ENCODE measurements at regions not wholly inside any gene's neighbourhood (a gene's known extent, or its start where the extent isn't known, plus 50 kb on each side); places are given as distances from the start of the nearest gene placed in this dataset.

DNA sequence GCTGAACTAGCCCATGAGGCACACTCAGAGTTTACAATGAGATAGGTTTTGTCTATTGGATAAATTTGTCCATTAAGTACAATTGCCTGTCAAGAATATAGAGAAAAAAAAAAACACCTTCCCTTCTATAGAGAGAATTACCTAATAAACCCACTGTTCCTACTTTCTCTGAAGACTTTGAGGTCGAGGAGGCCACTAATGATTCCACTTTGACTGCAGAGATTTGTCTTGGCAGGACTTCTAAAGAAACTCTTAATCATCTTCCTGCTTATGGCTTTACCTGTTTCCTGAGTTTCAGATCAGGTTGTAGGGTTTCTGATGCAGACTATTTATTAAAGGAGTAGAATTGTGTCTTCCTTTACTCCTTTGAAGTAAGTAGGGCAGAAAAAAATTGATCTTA, 342.4 kb upstream of the KCNMB2 start (continued):
- TF ChIP-seq, protein P1, sequence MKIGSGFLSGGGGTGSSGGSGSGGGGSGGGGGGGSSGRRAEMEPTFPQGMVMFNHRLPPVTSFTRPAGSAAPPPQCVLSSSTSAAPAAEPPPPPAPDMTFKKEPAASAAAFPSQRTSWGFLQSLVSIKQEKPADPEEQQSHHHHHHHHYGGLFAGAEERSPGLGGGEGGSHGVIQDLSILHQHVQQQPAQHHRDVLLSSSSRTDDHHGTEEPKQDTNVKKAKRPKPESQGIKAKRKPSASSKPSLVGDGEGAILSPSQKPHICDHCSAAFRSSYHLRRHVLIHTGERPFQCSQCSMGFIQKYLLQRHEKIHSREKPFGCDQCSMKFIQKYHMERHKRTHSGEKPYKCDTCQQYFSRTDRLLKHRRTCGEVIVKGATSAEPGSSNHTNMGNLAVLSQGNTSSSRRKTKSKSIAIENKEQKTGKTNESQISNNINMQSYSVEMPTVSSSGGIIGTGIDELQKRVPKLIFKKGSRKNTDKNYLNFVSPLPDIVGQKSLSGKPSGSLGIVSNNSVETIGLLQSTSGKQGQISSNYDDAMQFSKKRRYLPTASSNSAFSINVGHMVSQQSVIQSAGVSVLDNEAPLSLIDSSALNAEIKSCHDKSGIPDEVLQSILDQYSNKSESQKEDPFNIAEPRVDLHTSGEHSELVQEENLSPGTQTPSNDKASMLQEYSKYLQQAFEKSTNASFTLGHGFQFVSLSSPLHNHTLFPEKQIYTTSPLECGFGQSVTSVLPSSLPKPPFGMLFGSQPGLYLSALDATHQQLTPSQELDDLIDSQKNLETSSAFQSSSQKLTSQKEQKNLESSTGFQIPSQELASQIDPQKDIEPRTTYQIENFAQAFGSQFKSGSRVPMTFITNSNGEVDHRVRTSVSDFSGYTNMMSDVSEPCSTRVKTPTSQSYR (CRISPR knock-in tag; IDR thresholded peaks at IDR 0.05; ENCODE audit: borderline replicate concordance) = no peak
- TF ChIP-seq ZSCAN31 (CRISPR knock-in tag; IDR thresholded peaks at IDR 0.05; ENCODE audit: low read depth) = no peak
- TF ChIP-seq, protein P2, sequence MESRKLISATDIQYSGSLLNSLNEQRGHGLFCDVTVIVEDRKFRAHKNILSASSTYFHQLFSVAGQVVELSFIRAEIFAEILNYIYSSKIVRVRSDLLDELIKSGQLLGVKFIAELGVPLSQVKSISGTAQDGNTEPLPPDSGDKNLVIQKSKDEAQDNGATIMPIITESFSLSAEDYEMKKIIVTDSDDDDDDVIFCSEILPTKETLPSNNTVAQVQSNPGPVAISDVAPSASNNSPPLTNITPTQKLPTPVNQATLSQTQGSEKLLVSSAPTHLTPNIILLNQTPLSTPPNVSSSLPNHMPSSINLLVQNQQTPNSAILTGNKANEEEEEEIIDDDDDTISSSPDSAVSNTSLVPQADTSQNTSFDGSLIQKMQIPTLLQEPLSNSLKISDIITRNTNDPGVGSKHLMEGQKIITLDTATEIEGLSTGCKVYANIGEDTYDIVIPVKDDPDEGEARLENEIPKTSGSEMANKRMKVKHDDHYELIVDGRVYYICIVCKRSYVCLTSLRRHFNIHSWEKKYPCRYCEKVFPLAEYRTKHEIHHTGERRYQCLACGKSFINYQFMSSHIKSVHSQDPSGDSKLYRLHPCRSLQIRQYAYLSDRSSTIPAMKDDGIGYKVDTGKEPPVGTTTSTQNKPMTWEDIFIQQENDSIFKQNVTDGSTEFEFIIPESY (CRISPR knock-in tag; IDR thresholded peaks at IDR 0.05) = no peak
- no peak for TF ChIP-seq ZNF256 (CRISPR knock-in tag; conservative IDR thresholded peaks at IDR 0.05)
- no peak for TF ChIP-seq TCF7 (IDR thresholded peaks at IDR 0.05; ENCODE audit: low read depth)
- TF ChIP-seq ZNF670 (CRISPR knock-in tag; IDR thresholded peaks at IDR 0.05; ENCODE audit: borderline replicate concordance) = no peak

DNA sequence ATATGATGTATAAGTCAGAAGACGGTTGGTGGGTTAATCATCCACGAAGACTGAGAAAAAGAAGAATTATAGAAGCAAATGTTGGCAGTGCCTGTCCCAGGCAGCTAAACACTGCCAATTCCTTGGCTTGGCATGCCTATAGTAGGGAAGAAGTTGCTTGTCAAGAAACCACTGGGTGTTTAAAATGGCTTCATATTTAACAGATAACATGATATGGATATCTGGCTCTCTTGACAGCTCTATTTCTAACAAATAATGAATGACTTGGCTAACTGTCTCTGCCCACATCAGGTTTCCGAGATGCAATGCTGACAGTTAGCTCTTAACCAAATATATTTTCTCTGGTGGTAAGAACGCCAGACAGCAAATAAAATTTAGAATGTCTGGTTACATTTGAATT, 341.7 kb upstream of the KCNMB2 start:
- H2AFZ ChIP-seq (ENCODE audit: low read length) = no peak overlapping the region
- no peaks in the 10 kb centered on the region for H4K20me1 ChIP-seq (ENCODE audit: insufficient read depth, low read length)
- CTCF ChIA-PET (ENCODE audit: low intra/inter-chr PET ratio, low total read pairs) = no interaction called here
- no peak for DNase-seq (ENCODE audit: low spot score)
- H3K4me2 ChIP-seq (ENCODE audit: low read depth, low read length) = no peak overlapping the region
- intact Hi-C loops (cut with micrococcal nuclease; ENCODE audit: unreplicated experiment) (no loop called here), in situ Hi-C loops (cut with HindIII; ENCODE audit: extremely low pct_ligation_motif_present, low pct_unique_long_range_greater_than_20kb) (no loop called here)
- H3K36me3 ChIP-seq (replicated peaks in 1 of 2; ENCODE audit: control insufficient read depth in 1 of 2, insufficient read depth in 2 of 2, low read length in 2 of 2) = no peaks in the 10 kb centered on the region
- H3K4me3 ChIP-seq (replicated peaks in 1 of 3; ENCODE audit: insufficient read depth in 1 of 3, low read depth in 2 of 3, low read length in 3 of 3) = no peak overlapping the region
- H3K9ac ChIP-seq (ENCODE audit: insufficient read depth, low read depth, low read length) = no peak overlapping the region
- no peak for TF ChIP-seq ZEB1 (IDR thresholded peaks at IDR 0.05; ENCODE audit: insufficient replicate concordance, low read depth)
- WGBS (ENCODE audit: low lambda C conversion rate) = 7% methylated on average over 4 of the region's 4 CpGs
- H3K4me1 ChIP-seq (ENCODE audit: insufficient read depth, low read length) = no peaks in the 10 kb centered on the region
- POLR2A ChIA-PET = no interaction called here
- FAIRE-seq = no peak
- no peaks in the 10 kb centered on the region for H3K9me3 ChIP-seq (ENCODE audit: low read length)
- no peaks in the 10 kb centered on the region for H3K79me2 ChIP-seq (ENCODE audit: insufficient read depth, low read length)
- no peak overlapping the region for H3K27ac ChIP-seq (ENCODE audit: extremely low read length, insufficient read depth, low read length)
- no peaks in the 10 kb centered on the region for H3K27me3 ChIP-seq (ENCODE audit: control insufficient read depth in 1 of 2, insufficient read depth in 2 of 2, low read length in 2 of 2)
- no TSS peak for BruUV-seq (replicated peaks)
- no peak for ATAC-seq
